Thymus (tissue), 11 donors: ENCODE measurements at regions not wholly inside any gene's neighbourhood (a gene's known extent, or its start where the extent isn't known, plus 50 kb on each side); places are given as distances from the start of the nearest gene placed in this dataset.
"Not testable (repeated sequence)": the region's sequence is repeated elsewhere in the genome, so short reads cannot be mapped to it uniquely, and the experiment has no call there.

Experiments
- DNase-seq, 9 donors: peaks; one replicate each; pipeline ENCODE4 v3.0.0-alpha.2; 2013; ENCODE audit warnings: low spot score in 9 of 9, low read depth in 6 of 9, missing footprints in 1 of 9
- H3K27ac ChIP-seq, 2 donors: one replicate each; pipeline ENCODE4 v1.5.1; 2013; ENCODE audit warnings: control low read depth in 1 of 2, low read depth in 1 of 2, low read length in 1 of 2, mild to moderate bottlenecking in 1 of 2, moderate library complexity in 1 of 2
- H3K27me3 ChIP-seq, 2 donors: one replicate each; pipeline ENCODE4 v1.5.1; 2013; ENCODE audit warnings: low read length in 1 of 2; ENCODE audit not compliant: control insufficient read depth in 2 of 2, insufficient read depth in 1 of 2
- H3K36me3 ChIP-seq, 2 donors: one replicate each; pipeline ENCODE4 v1.5.1; 2013; ENCODE audit warnings: low read length in 1 of 2, mild to moderate bottlenecking in 1 of 2, moderate library complexity in 1 of 2; ENCODE audit not compliant: control insufficient read depth in 2 of 2, insufficient read depth in 2 of 2
- H3K4me1 ChIP-seq, 2 donors: one replicate each; pipeline ENCODE4 v1.5.1; 2013; ENCODE audit warnings: low read length in 2 of 2; ENCODE audit not compliant: control insufficient read depth in 2 of 2, insufficient read depth in 2 of 2
- H3K4me3 ChIP-seq, 2 donors: one replicate each; pipeline ENCODE4 v1.5.1; 2013; ENCODE audit warnings: low read length in 2 of 2, control low read depth in 1 of 2, mild to moderate bottlenecking in 1 of 2
- H3K9me3 ChIP-seq, 2 donors: one replicate each; pipeline ENCODE4 v1.5.1; 2013; ENCODE audit warnings: low read length in 1 of 2, mild to moderate bottlenecking in 1 of 2; ENCODE audit not compliant: control insufficient read depth in 2 of 2, insufficient read depth in 1 of 2
- WGBS: extraction: QIAGEN DNeasy Blood & Tissue Kit; methylation state at CpG from one replicate; pipeline ENCODE4 v1.1.7; 2013; 5-methylcytosine and 5-hydroxymethylcytosine counted together
- donor health status: healthy.

- H3K36me3 ChIP-seq, result no peaks in the 10 kb centered on the region
- no peaks in the 10 kb centered on the region for H3K9me3 ChIP-seq
- 97% methylated on average over 1 of the region's 1 CpG for WGBS
Measured at GRCh38 chr3:181484026-181484425, 227.7 kb upstream of the SOX2 start.

GRCh38 chr3:181475146-181475545 is 236.6 kb upstream of the SOX2 start:
- WGBS, result 89% methylated on average over 1 of the region's 1 CpG
- DNase-seq, H3K4me1 ChIP-seq, H3K36me3 ChIP-seq, H3K27ac ChIP-seq, H3K4me3 ChIP-seq, H3K27me3 ChIP-seq: not testable (repeated sequence)
- H3K9me3 ChIP-seq, result peaks cover 3 to 14% of the 10 kb centered on the region in 2 donors

More at GRCh38 chr3:181484026-181484425, 227.7 kb upstream of the SOX2 start:
- Histone ChIP-seq H3K4me1 (peaks cover 0 to 4% of the 10 kb centered on the region in 2 donors), H3K27me3 (no peaks in the 10 kb centered on the region), H3K4me3 (no peak overlapping the region), H3K27ac (no peak overlapping the region)
- DNase-seq, result no peak

GRCh38 chr3:181470349-181470748 is 241.4 kb upstream of the SOX2 start:
- H3K4me1 ChIP-seq, result no peaks in the 10 kb centered on the region
- no peak overlapping the region for H3K4me3 ChIP-seq
- H3K9me3 ChIP-seq, result no peaks in the 10 kb centered on the region
- WGBS, result 93% methylated on average over 1 of the region's 1 CpG
- H3K27me3 ChIP-seq, result no peaks in the 10 kb centered on the region
- no peak overlapping the region for H3K27ac ChIP-seq
- H3K36me3 ChIP-seq, result no peaks in the 10 kb centered on the region
- no peak for DNase-seq

GRCh38 chr3:181464033-181464694 is 247.6 kb upstream of the SOX2 start:
- H3K27ac ChIP-seq, result no peak overlapping the region
- no peaks in the 10 kb centered on the region for H3K27me3 ChIP-seq
- no peaks in the 10 kb centered on the region for H3K36me3 ChIP-seq
- no peaks in the 10 kb centered on the region for H3K4me1 ChIP-seq
- H3K4me3 ChIP-seq, result no peak overlapping the region
- 96% methylated on average over 6 of the region's 6 CpGs for WGBS
- no peak for DNase-seq
- H3K9me3 ChIP-seq, result no peaks in the 10 kb centered on the region

- Histone ChIP-seq H3K27me3 (no peaks in the 10 kb centered on the region), H3K9me3 (no peaks in the 10 kb centered on the region), H3K27ac (no peak overlapping the region), H3K36me3 (no peaks in the 10 kb centered on the region), H3K4me3 (no peak overlapping the region), H3K4me1 (no peaks in the 10 kb centered on the region)
- WGBS, result 92% methylated on average over 5 of the region's 5 CpGs
- no peak for DNase-seq
Measured at GRCh38 chr3:181461381-181461780, 250.3 kb upstream of the SOX2 start.

GRCh38 chr3:181459516-181459915 is 252.2 kb upstream of the SOX2 start:
- H3K36me3 ChIP-seq, result no peaks in the 10 kb centered on the region
- no peak for DNase-seq
- 98% methylated on average over 2 of the region's 2 CpGs for WGBS
- no peaks in the 10 kb centered on the region for H3K27me3 ChIP-seq
- H3K4me3 ChIP-seq, result no peak overlapping the region
- no peak overlapping the region for H3K27ac ChIP-seq
- no peaks in the 10 kb centered on the region for H3K4me1 ChIP-seq
- H3K9me3 ChIP-seq, result no peaks in the 10 kb centered on the region

GRCh38 chr3:181458857-181459256 is 252.9 kb upstream of the SOX2 start:
- Histone ChIP-seq H3K27ac (no peak overlapping the region), H3K9me3 (no peaks in the 10 kb centered on the region), H3K4me3 (no peak overlapping the region), H3K4me1 (no peaks in the 10 kb centered on the region), H3K36me3 (no peaks in the 10 kb centered on the region), H3K27me3 (no peaks in the 10 kb centered on the region)
- no peak for DNase-seq

GRCh38 chr3:181457756-181458155 is 254.0 kb upstream of the SOX2 start:
- Histone ChIP-seq H3K27ac (no peak overlapping the region), H3K4me3 (no peak overlapping the region), H3K4me1 (no peaks in the 10 kb centered on the region), H3K9me3 (no peaks in the 10 kb centered on the region), H3K36me3 (no peaks in the 10 kb centered on the region), H3K27me3 (no peaks in the 10 kb centered on the region)
- WGBS, result 97% methylated on average over 4 of the region's 4 CpGs
- DNase-seq, result no peak

GRCh38 chr3:181457190-181457589 is 254.5 kb upstream of the SOX2 start:
- H3K4me1 ChIP-seq, result no peaks in the 10 kb centered on the region
- no peak for DNase-seq
- no peak overlapping the region for H3K4me3 ChIP-seq
- H3K9me3 ChIP-seq, result no peaks in the 10 kb centered on the region
- 96% methylated on average over 9 of the region's 9 CpGs for whole genome bisulfite sequencing
- no peaks in the 10 kb centered on the region for H3K36me3 ChIP-seq
- no peak overlapping the region for H3K27ac ChIP-seq
- no peaks in the 10 kb centered on the region for H3K27me3 ChIP-seq
